ENCODE measurements at regions not wholly inside any gene's neighbourhood (a gene's known extent, or its start where the extent isn't known, plus 50 kb on each side); places are given as distances from the start of the nearest gene placed in this dataset.
"Not testable (repeated sequence)": the region's sequence is repeated elsewhere in the genome, so short reads cannot be mapped to it uniquely, and the experiment has no call there.

GRCh38 chr9:15070716-15071115, 160.5 kb upstream of the FREM1 start:
- intact Hi-C loops (cut with micrococcal nuclease), result no loop called here
- peaks cover 12% of the 10 kb centered on the region for H3K9me3 Mint-ChIP-seq
- no peak overlapping the region for H3K4me3 Mint-ChIP-seq
- no peaks in the 10 kb centered on the region for H3K27me3 Mint-ChIP-seq
- no peak overlapping the region for H3K27ac Mint-ChIP-seq
- H3K4me1 Mint-ChIP-seq (ENCODE audit: low read depth), result no peaks in the 10 kb centered on the region
- no peaks in the 10 kb centered on the region for H3K36me3 Mint-ChIP-seq (ENCODE audit: low read depth)

- Mint-ChIP-seq H3K4me1 (ENCODE audit: low read depth) (no peaks in the 10 kb centered on the region), H3K27ac (no peak overlapping the region), H3K9me3 (no peaks in the 10 kb centered on the region), H3K36me3 (ENCODE audit: low read depth) (no peaks in the 10 kb centered on the region), H3K27me3 (no peaks in the 10 kb centered on the region), H3K4me3 (no peak overlapping the region)
- intact Hi-C loops (cut with micrococcal nuclease), result no loop called here
These were observed 158.9 kb upstream of the FREM1 start for GRCh38 chr9:15069106-15069505.

GRCh38 chr9:15068261-15068660, 158.0 kb upstream of the FREM1 start:
- H3K4me1 Mint-ChIP-seq (ENCODE audit: low read depth), result no peaks in the 10 kb centered on the region
- H3K36me3 Mint-ChIP-seq (ENCODE audit: low read depth), result no peaks in the 10 kb centered on the region
- H3K27ac Mint-ChIP-seq, result no peak overlapping the region
- intact Hi-C loops (cut with micrococcal nuclease), result no loop called here
- no peaks in the 10 kb centered on the region for H3K27me3 Mint-ChIP-seq
- no peak overlapping the region for H3K4me3 Mint-ChIP-seq
- H3K9me3 Mint-ChIP-seq, result no peaks in the 10 kb centered on the region

GRCh38 chr9:15059003-15059402, 148.8 kb upstream of the FREM1 start:
- Mint-ChIP-seq H3K36me3 (ENCODE audit: low read depth) (no peaks in the 10 kb centered on the region), H3K4me3 (no peak overlapping the region), H3K4me1 (ENCODE audit: low read depth) (no peaks in the 10 kb centered on the region), H3K27me3 (no peaks in the 10 kb centered on the region), H3K27ac (no peak overlapping the region), H3K9me3 (peaks cover 9% of the 10 kb centered on the region)
- intact Hi-C loops (cut with micrococcal nuclease), result no loop called here

- no peaks in the 10 kb centered on the region for H3K27me3 Mint-ChIP-seq
- no peaks in the 10 kb centered on the region for H3K4me1 Mint-ChIP-seq (ENCODE audit: low read depth)
- no peak overlapping the region for H3K27ac Mint-ChIP-seq
- H3K4me3 Mint-ChIP-seq, result no peak overlapping the region
- H3K36me3 Mint-ChIP-seq (ENCODE audit: low read depth), result no peaks in the 10 kb centered on the region
- intact Hi-C loops (cut with micrococcal nuclease), result no loop called here
- H3K9me3 Mint-ChIP-seq, result peaks cover 9% of the 10 kb centered on the region
These were observed 148.0 kb upstream of the FREM1 start for GRCh38 chr9:15058236-15058635.

- intact Hi-C loops (cut with micrococcal nuclease); H3K4me1 Mint-ChIP-seq (ENCODE audit: low read depth); H3K27me3 Mint-ChIP-seq; H3K36me3 Mint-ChIP-seq (ENCODE audit: low read depth); H3K4me3 Mint-ChIP-seq; H3K27ac Mint-ChIP-seq: not testable (repeated sequence)
- peaks cover 19% of the 10 kb centered on the region for H3K9me3 Mint-ChIP-seq
These were observed 145.1 kb upstream of the FREM1 start for GRCh38 chr9:15055284-15055683.

- Mint-ChIP-seq H3K4me3 (no peak overlapping the region), H3K36me3 (ENCODE audit: low read depth) (no peaks in the 10 kb centered on the region)
These were observed 138.5 kb upstream of the FREM1 start for GRCh38 chr9:15048772-15049171.

GRCh38 chr9:15047028-15047551, 136.9 kb upstream of the FREM1 start:
- intact Hi-C loops (cut with micrococcal nuclease), result no loop called here

More at GRCh38 chr9:15048772-15049171, 138.5 kb upstream of the FREM1 start:
- intact Hi-C loops (cut with micrococcal nuclease), result no loop called here
- Mint-ChIP-seq H3K27ac (no peak overlapping the region), H3K9me3 (peaks cover 10% of the 10 kb centered on the region), H3K4me1 (ENCODE audit: low read depth) (no peaks in the 10 kb centered on the region), H3K27me3 (no peaks in the 10 kb centered on the region)

GRCh38 chr9:15033316-15033715, 123.1 kb upstream of the FREM1 start:
- intact Hi-C loops (cut with micrococcal nuclease), result no loop called here
- Mint-ChIP-seq H3K27me3 (no peaks in the 10 kb centered on the region), H3K36me3 (ENCODE audit: low read depth) (no peaks in the 10 kb centered on the region), H3K9me3 (peaks cover 6% of the 10 kb centered on the region), H3K4me1 (ENCODE audit: low read depth) (no peaks in the 10 kb centered on the region), H3K4me3 (no peak overlapping the region), H3K27ac (no peak overlapping the region)

More at GRCh38 chr9:15047028-15047551, 136.9 kb upstream of the FREM1 start:
- no peaks in the 10 kb centered on the region for H3K36me3 Mint-ChIP-seq (ENCODE audit: low read depth)
- no peak overlapping the region for H3K27ac Mint-ChIP-seq
- H3K27me3 Mint-ChIP-seq, result no peaks in the 10 kb centered on the region
- no peak overlapping the region for H3K4me3 Mint-ChIP-seq
- peaks cover 4% of the 10 kb centered on the region for H3K9me3 Mint-ChIP-seq
- H3K4me1 Mint-ChIP-seq (ENCODE audit: low read depth), result no peaks in the 10 kb centered on the region

GRCh38 chr9:15032860-15033259, 122.6 kb upstream of the FREM1 start:
- no peaks in the 10 kb centered on the region for H3K27me3 Mint-ChIP-seq
- H3K4me3 Mint-ChIP-seq, result no peak overlapping the region
- intact Hi-C loops (cut with micrococcal nuclease), result no loop called here
- H3K4me1 Mint-ChIP-seq (ENCODE audit: low read depth), result no peaks in the 10 kb centered on the region
- H3K27ac Mint-ChIP-seq, result no peak overlapping the region
- H3K9me3 Mint-ChIP-seq, result peaks cover 11% of the 10 kb centered on the region
- H3K36me3 Mint-ChIP-seq (ENCODE audit: low read depth), result no peaks in the 10 kb centered on the region

- no peaks in the 10 kb centered on the region for H3K27me3 Mint-ChIP-seq
- peaks cover 24% of the 10 kb centered on the region for H3K9me3 Mint-ChIP-seq
- H3K4me3 Mint-ChIP-seq, result no peak overlapping the region
- no peaks in the 10 kb centered on the region for H3K4me1 Mint-ChIP-seq (ENCODE audit: low read depth)
- H3K36me3 Mint-ChIP-seq (ENCODE audit: low read depth), result no peaks in the 10 kb centered on the region
- intact Hi-C loops (cut with micrococcal nuclease), result no loop called here
- no peak overlapping the region for H3K27ac Mint-ChIP-seq
These were observed 110.9 kb upstream of the FREM1 start for GRCh38 chr9:15021146-15021545.

- Mint-ChIP-seq H3K9me3 (peaks cover 1% of the 10 kb centered on the region), H3K4me3 (no peak overlapping the region), H3K27ac (no peak overlapping the region), H3K36me3 (ENCODE audit: low read depth) (no peaks in the 10 kb centered on the region), H3K4me1 (ENCODE audit: low read depth) (no peaks in the 10 kb centered on the region), H3K27me3 (no peaks in the 10 kb centered on the region)
- intact Hi-C loops (cut with micrococcal nuclease), result no loop called here
These were observed 107.9 kb upstream of the FREM1 start for GRCh38 chr9:15018096-15018637.

- H3K4me1 Mint-ChIP-seq (ENCODE audit: low read depth), result peaks cover 5% of the 10 kb centered on the region
- intact Hi-C loops (cut with micrococcal nuclease), result no loop called here
- no peak overlapping the region for H3K4me3 Mint-ChIP-seq
These were observed 100.4 kb upstream of the FREM1 start for GRCh38 chr9:15010581-15010980.

GRCh38 chr9:15007698-15008097, 97.5 kb upstream of the FREM1 start:
- Mint-ChIP-seq H3K9me3 (no peaks in the 10 kb centered on the region), H3K27ac (no peak overlapping the region), H3K36me3 (ENCODE audit: low read depth) (no peaks in the 10 kb centered on the region), H3K4me3 (no peak overlapping the region), H3K4me1 (ENCODE audit: low read depth) (peaks cover 5% of the 10 kb centered on the region), H3K27me3 (no peaks in the 10 kb centered on the region)
- intact Hi-C loops (cut with micrococcal nuclease), result no loop called here

More at GRCh38 chr9:15010581-15010980, 100.4 kb upstream of the FREM1 start:
- Mint-ChIP-seq H3K36me3 (ENCODE audit: low read depth) (no peaks in the 10 kb centered on the region), H3K9me3 (no peaks in the 10 kb centered on the region), H3K27ac (no peak overlapping the region), H3K27me3 (no peaks in the 10 kb centered on the region)

- H3K4me3 Mint-ChIP-seq, result no peak overlapping the region
- intact Hi-C loops (cut with micrococcal nuclease), result no loop called here
- H3K9me3 Mint-ChIP-seq, result peaks cover 26% of the 10 kb centered on the region
- H3K4me1 Mint-ChIP-seq (ENCODE audit: low read depth), result peaks cover 22% of the 10 kb centered on the region
- no peak overlapping the region for H3K27ac Mint-ChIP-seq
- H3K27me3 Mint-ChIP-seq, result peaks cover 6% of the 10 kb centered on the region
- no peaks in the 10 kb centered on the region for H3K36me3 Mint-ChIP-seq (ENCODE audit: low read depth)
These were observed 84.5 kb upstream of the FREM1 start for GRCh38 chr9:14994738-14995137.

Measured in dendritic cell treated with granulocyte-macrophage colony-stimulating factor and Interleukin-4, amounts not matched to agents 40 ng/mL and 50 ng/mL, for 4 days (primary cell).